Endodermal cell (in vitro differentiated cells): ENCODE measurements at regions not wholly inside any gene's neighbourhood (a gene's known extent, or its start where the extent isn't known, plus 50 kb on each side); places are given as distances from the start of the nearest gene placed in this dataset.

Experiments
- DNase-seq: peaks from one replicate; pipeline ENCODE4 v3.0.0-alpha.2; 2017
- H3K27ac ChIP-seq: 2 replicates; pipeline ENCODE4 v1.5.1; 2013; ENCODE audit warnings: mild to moderate bottlenecking, low read depth, low read length, moderate library complexity
- H3K27me3 ChIP-seq: 2 replicates; pipeline ENCODE4 v1.6.1; 2013; ENCODE audit warnings: mild to moderate bottlenecking, low read length, moderate library complexity; ENCODE audit not compliant: insufficient read depth, control insufficient read depth, poor library complexity, severe bottlenecking
- H3K36me3 ChIP-seq: 2 replicates; pipeline ENCODE4 v1.7.0; 2013; ENCODE audit warnings: mild to moderate bottlenecking, low read length, moderate library complexity; ENCODE audit not compliant: control insufficient read depth, insufficient read depth
- H3K4me1 ChIP-seq: one replicate; pipeline ENCODE4 v1.7.0; 2013; ENCODE audit warnings: low read length; ENCODE audit not compliant: control insufficient read depth, insufficient read depth
- H3K4me3 ChIP-seq: 2 replicates; pipeline ENCODE4 v1.5.1; 2013; ENCODE audit warnings: mild to moderate bottlenecking, low read length, moderate library complexity
- H3K9ac ChIP-seq: 2 replicates; pipeline ENCODE4 v1.6.1; 2013; ENCODE audit warnings: mild to moderate bottlenecking, low read length, moderate library complexity; ENCODE audit not compliant: poor library complexity, severe bottlenecking; ENCODE audit errors: extremely low read depth
- H3K9me3 ChIP-seq: 2 replicates; pipeline ENCODE4 v1.6.1; 2013; ENCODE audit warnings: mild to moderate bottlenecking, low read length, moderate library complexity; ENCODE audit not compliant: control insufficient read depth
- H3K27ac Mint-ChIP-seq: 2 replicates; pipeline ENCODE4 v1.8.0; 2020; ENCODE audit warnings: mixed read lengths
- H3K27me3 Mint-ChIP-seq: 2 replicates; pipeline ENCODE4 v1.8.0; 2021; ENCODE audit warnings: mild to moderate bottlenecking, mixed read lengths; ENCODE audit not compliant: insufficient read depth
- H3K36me3 Mint-ChIP-seq: 2 replicates; pipeline ENCODE4 v1.8.0; 2020; ENCODE audit warnings: low read depth, mixed read lengths
- H3K4me1 Mint-ChIP-seq: 2 replicates; pipeline ENCODE4 v1.8.0; 2020; ENCODE audit warnings: mixed read lengths
- H3K4me3 Mint-ChIP-seq: 2 replicates; pipeline ENCODE4 v1.8.0; 2020; ENCODE audit warnings: mild to moderate bottlenecking, moderate library complexity, mixed read lengths
- H3K9me3 Mint-ChIP-seq: 2 replicates; pipeline ENCODE4 v1.8.0; 2020; ENCODE audit warnings: mild to moderate bottlenecking, mixed read lengths
- WGBS, 2 experiments: methylation state at CpG; one replicate each; pipeline versions ENCODE4 v1.1.5 to v1.1.7; 2013; ENCODE audit warnings: missing lambda C conversion rate in 2 of 2, mixed read lengths in 1 of 2; ENCODE audit not compliant: insufficient coverage in 1 of 2, insufficient read length in 1 of 2; 5-methylcytosine and 5-hydroxymethylcytosine counted together
- TF ChIP-seq, protein P1 (sequence below): fragments of 200-600 bp; sonication (generic); conservative IDR thresholded peaks from 2 replicates; pipeline ENCODE4 v1.5.0; 2021; ENCODE audit warnings: antibody characterized with exemption, mild to moderate bottlenecking

DNA sequence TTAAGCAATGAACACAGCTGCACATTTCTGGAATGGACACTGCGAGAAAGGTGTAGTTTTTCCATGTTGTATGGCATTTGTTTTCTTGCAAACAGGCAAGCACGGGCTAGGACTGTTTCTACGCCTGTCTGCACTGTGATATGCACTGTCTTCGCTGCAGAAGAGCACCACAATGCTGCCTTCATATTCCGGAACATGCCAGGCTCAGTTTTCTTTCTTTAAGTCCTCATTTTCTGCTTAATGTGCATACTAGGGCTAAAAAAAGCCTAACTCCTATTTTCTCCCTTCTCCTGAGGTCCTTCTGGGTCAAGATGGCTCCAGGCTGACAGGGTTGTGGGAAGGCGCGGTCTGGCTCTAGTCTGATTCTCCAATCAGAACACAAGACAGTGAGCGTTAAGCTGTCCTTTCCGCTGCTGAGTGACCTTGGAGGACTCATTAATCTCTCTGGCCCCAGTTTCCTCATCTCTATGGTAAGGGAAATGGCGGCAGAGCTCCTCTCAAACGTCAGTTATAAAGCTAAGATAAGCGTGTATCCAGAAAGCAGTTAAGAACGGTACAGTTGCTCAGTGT lies 379.9 kb downstream of the C6orf118 start:
- Mint-ChIP-seq H3K4me3 (no peak overlapping the region), H3K27me3 (no peaks in the 10 kb centered on the region), H3K36me3 (no peaks in the 10 kb centered on the region), H3K9me3 (peaks cover 16% of the 10 kb centered on the region), H3K4me1 (no peaks in the 10 kb centered on the region), H3K27ac (no peak overlapping the region)
- no peaks in the 10 kb centered on the region for H3K36me3 ChIP-seq
- H3K4me1 ChIP-seq = no peaks in the 10 kb centered on the region
- H3K27me3 ChIP-seq = no peaks in the 10 kb centered on the region
- no peak overlapping the region for H3K9ac ChIP-seq
- H3K9me3 ChIP-seq = no peaks in the 10 kb centered on the region
- no peak overlapping the region for H3K27ac ChIP-seq
- WGBS, 2 experiments = 93 to 97% methylated on average over 13 of the region's 13 CpGs
- TF ChIP-seq, protein P1, sequence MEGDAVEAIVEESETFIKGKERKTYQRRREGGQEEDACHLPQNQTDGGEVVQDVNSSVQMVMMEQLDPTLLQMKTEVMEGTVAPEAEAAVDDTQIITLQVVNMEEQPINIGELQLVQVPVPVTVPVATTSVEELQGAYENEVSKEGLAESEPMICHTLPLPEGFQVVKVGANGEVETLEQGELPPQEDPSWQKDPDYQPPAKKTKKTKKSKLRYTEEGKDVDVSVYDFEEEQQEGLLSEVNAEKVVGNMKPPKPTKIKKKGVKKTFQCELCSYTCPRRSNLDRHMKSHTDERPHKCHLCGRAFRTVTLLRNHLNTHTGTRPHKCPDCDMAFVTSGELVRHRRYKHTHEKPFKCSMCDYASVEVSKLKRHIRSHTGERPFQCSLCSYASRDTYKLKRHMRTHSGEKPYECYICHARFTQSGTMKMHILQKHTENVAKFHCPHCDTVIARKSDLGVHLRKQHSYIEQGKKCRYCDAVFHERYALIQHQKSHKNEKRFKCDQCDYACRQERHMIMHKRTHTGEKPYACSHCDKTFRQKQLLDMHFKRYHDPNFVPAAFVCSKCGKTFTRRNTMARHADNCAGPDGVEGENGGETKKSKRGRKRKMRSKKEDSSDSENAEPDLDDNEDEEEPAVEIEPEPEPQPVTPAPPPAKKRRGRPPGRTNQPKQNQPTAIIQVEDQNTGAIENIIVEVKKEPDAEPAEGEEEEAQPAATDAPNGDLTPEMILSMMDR = no peak
- no peak for DNase-seq
- no peak overlapping the region for H3K4me3 ChIP-seq

DNA sequence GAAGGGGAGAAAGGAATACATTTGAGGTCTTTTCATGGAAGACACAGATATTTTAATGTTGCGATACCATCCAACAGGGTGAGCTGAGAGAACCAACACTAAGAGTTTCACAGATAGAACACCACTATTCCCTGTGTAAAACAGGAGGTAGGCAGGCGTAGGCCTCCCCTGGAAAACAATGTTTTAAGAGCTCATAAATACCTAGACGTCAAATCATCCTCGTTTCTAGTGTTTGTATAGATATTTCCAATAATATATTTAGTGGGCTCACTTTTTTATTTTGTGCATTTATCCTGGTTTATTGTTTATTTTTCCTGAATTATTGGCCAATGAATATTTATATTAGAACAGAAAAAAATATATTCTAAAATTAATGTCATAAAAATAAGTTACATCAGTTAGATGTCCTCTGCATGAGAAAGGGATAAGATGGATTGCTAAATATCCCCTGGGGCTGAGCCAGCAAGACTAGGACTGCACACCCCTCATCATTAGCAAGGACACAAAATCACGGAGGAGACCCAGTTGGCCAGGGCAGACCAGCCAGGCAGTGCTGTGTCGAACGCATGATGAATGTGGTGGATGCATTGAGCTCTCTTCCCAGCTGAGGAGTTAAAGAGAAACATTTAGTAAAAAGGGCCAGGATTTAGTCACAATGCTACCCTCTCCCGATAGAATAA lies 380.5 kb downstream of the C6orf118 start:
- 92 to 100% methylated on average over 4 to 6 of the region's 8 CpGs for WGBS, 2 experiments
- TF ChIP-seq, protein P1 = no peak
- no peaks in the 10 kb centered on the region for H3K36me3 ChIP-seq
- Mint-ChIP-seq H3K27ac (no peak overlapping the region), H3K9me3 (peaks cover 12% of the 10 kb centered on the region), H3K27me3 (no peaks in the 10 kb centered on the region), H3K4me1 (no peaks in the 10 kb centered on the region), H3K4me3 (no peak overlapping the region), H3K36me3 (no peaks in the 10 kb centered on the region)
- H3K9ac ChIP-seq = no peak overlapping the region
- H3K9me3 ChIP-seq = no peaks in the 10 kb centered on the region
- H3K27ac ChIP-seq = no peak overlapping the region
- no peak overlapping the region for H3K4me3 ChIP-seq
- no peaks in the 10 kb centered on the region for H3K4me1 ChIP-seq
- no peaks in the 10 kb centered on the region for H3K27me3 ChIP-seq
- DNase-seq = no peak

DNA sequence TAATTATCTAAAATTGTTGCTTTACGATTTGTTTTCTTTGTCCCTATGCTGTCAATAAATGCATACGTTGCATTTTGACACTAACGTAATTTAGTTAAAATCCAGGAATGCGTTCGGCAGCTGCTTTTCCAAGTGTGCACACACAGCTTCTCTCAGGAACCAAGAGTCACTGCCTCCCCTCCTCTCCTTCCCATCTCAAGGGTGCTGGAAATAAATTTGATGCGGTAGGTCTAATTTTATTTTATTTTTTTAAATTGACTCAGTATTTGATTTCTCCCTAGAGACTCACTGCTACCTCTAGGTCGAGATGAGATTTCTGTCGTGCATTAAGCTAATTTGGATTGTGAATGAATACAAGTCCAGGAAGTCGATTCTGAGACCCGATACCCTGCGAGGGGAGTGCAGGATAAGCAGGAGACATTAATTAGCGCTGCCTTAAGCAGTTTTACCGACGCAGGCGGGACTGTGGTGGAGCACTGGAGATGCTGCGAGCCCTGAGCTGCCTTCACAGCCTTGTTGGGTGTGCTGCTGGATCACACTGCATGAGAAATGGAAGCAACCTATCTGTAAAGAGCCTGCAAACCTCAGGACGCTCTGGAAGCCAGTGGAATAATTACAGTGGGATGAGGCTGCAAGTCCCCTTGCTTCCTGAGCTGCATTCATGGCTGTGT lies 381.2 kb downstream of the C6orf118 start:
- no peaks in the 10 kb centered on the region for H3K4me1 ChIP-seq
- H3K9ac ChIP-seq = no peak overlapping the region
- Mint-ChIP-seq H3K27ac (no peak overlapping the region), H3K4me1 (no peaks in the 10 kb centered on the region), H3K36me3 (no peaks in the 10 kb centered on the region), H3K4me3 (no peak overlapping the region), H3K27me3 (no peaks in the 10 kb centered on the region), H3K9me3 (peaks cover 7% of the 10 kb centered on the region)
- TF ChIP-seq, protein P1 = no peak
- H3K27me3 ChIP-seq = no peaks in the 10 kb centered on the region
- no peak for DNase-seq
- 87 to 88% methylated on average over 14 to 17 of the region's 17 CpGs for WGBS, 2 experiments
- H3K4me3 ChIP-seq = no peak overlapping the region
- H3K27ac ChIP-seq = no peak overlapping the region
- H3K9me3 ChIP-seq = no peaks in the 10 kb centered on the region
- H3K36me3 ChIP-seq = no peaks in the 10 kb centered on the region
